ENCODE measurements at regions not wholly inside any gene's neighbourhood (a gene's known extent, or its start where the extent isn't known, plus 50 kb on each side); places are given as distances from the start of the nearest gene placed in this dataset.

- ATAC-seq (ENCODE audit: insufficient read depth, low FRiP score) (no peak), DNase-seq (no peak)
- H3K9me3 ChIP-seq (ENCODE audit: control insufficient read depth in 4 of 4, insufficient read depth in 3 of 4, low read length in 3 of 4) = no peaks in the 10 kb centered on the region
- no peaks in the 10 kb centered on the region for H3K27me3 ChIP-seq (ENCODE audit: control insufficient read depth in 3 of 3, insufficient read depth in 3 of 3, low read length in 2 of 3)
- no peak for TF ChIP-seq CTCF (IDR thresholded peaks at IDR 0.05; ENCODE audit: control extremely low read depth, extremely low read depth)
- H3K27ac ChIP-seq (ENCODE audit: low read depth in 1 of 2, low read length in 1 of 2) = no peak overlapping the region
- H3K4me1 ChIP-seq (ENCODE audit: control insufficient read depth in 5 of 5, insufficient read depth in 5 of 5, low read length in 5 of 5) = no peaks in the 10 kb centered on the region
- WGBS, 2 donors = 87 to 89% methylated on average over 7 of the region's 7 CpGs
- H3K9ac ChIP-seq (ENCODE audit: insufficient read depth in 1 of 2, low read length in 2 of 2) = peak overlapping the region in 1 of 2 donors; percentile 9
- H3K36me3 ChIP-seq (ENCODE audit: control insufficient read depth in 4 of 4, insufficient read depth in 4 of 4, low read length in 4 of 4) = no peaks in the 10 kb centered on the region
- no peak overlapping the region for H3K4me3 ChIP-seq
These were observed 300.2 kb upstream of the JARID2 start for GRCh38 chr6:14945461-14946185.

- WGBS, 2 donors = 73 to 85% methylated on average over 4 of the region's 4 CpGs
- no peak overlapping the region for H3K9ac ChIP-seq (ENCODE audit: insufficient read depth in 1 of 2, low read length in 2 of 2)
- no peaks in the 10 kb centered on the region for H3K36me3 ChIP-seq (ENCODE audit: control insufficient read depth in 4 of 4, insufficient read depth in 4 of 4, low read length in 4 of 4)
- H3K9me3 ChIP-seq (ENCODE audit: control insufficient read depth in 4 of 4, insufficient read depth in 3 of 4, low read length in 3 of 4) = no peaks in the 10 kb centered on the region
- no peaks in the 10 kb centered on the region for H3K27me3 ChIP-seq (ENCODE audit: control insufficient read depth in 3 of 3, insufficient read depth in 3 of 3, low read length in 2 of 3)
- H3K4me1 ChIP-seq (ENCODE audit: control insufficient read depth in 5 of 5, insufficient read depth in 5 of 5, low read length in 5 of 5) = no peaks in the 10 kb centered on the region
- ATAC-seq (ENCODE audit: insufficient read depth, low FRiP score) = no peak
- no peak overlapping the region for H3K4me3 ChIP-seq
- no peak overlapping the region for H3K27ac ChIP-seq (ENCODE audit: low read depth in 1 of 2, low read length in 1 of 2)
- DNase-seq = no peak
- TF ChIP-seq CTCF (IDR thresholded peaks at IDR 0.05; ENCODE audit: control extremely low read depth, extremely low read depth) = no peak
These were observed 299.1 kb upstream of the JARID2 start for GRCh38 chr6:14946753-14947152.

GRCh38 chr6:14948586-14949245 is 297.2 kb upstream of the JARID2 start:
- Histone ChIP-seq H3K27ac (ENCODE audit: low read depth in 1 of 2, low read length in 1 of 2) (no peak overlapping the region), H3K4me3 (no peak overlapping the region), H3K4me1 (ENCODE audit: control insufficient read depth in 5 of 5, insufficient read depth in 5 of 5, low read length in 5 of 5) (no peaks in the 10 kb centered on the region), H3K27me3 (ENCODE audit: control insufficient read depth in 3 of 3, insufficient read depth in 3 of 3, low read length in 2 of 3) (no peaks in the 10 kb centered on the region), H3K36me3 (ENCODE audit: control insufficient read depth in 4 of 4, insufficient read depth in 4 of 4, low read length in 4 of 4) (no peaks in the 10 kb centered on the region), H3K9me3 (ENCODE audit: control insufficient read depth in 4 of 4, insufficient read depth in 3 of 4, low read length in 3 of 4) (no peaks in the 10 kb centered on the region), H3K9ac (ENCODE audit: insufficient read depth in 1 of 2, low read length in 2 of 2) (no peak overlapping the region)
- WGBS, 2 donors = 84 to 87% methylated on average over 7 of the region's 7 CpGs
- DNase-seq (peak in 1 of 3 donors; percentile 13), ATAC-seq (ENCODE audit: insufficient read depth, low FRiP score) (no peak)
- TF ChIP-seq CTCF (IDR thresholded peaks at IDR 0.05; ENCODE audit: control extremely low read depth, extremely low read depth) = no peak
